NCI-H2171 treated with DMSO at 0.1 percent for 48 hours (cell line): ENCODE measurements at regions not wholly inside any gene's neighbourhood (a gene's known extent, or its start where the extent isn't known, plus 50 kb on each side); places are given as distances from the start of the nearest gene placed in this dataset.
"Not testable (repeated sequence)": the region's sequence is repeated elsewhere in the genome, so short reads cannot be mapped to it uniquely, and the experiment has no call there.

Experiments
- DNase-seq: peaks from one replicate; lab custom pipeline; 2025; lab: John Stamatoyannopoulos, UW

DNA sequence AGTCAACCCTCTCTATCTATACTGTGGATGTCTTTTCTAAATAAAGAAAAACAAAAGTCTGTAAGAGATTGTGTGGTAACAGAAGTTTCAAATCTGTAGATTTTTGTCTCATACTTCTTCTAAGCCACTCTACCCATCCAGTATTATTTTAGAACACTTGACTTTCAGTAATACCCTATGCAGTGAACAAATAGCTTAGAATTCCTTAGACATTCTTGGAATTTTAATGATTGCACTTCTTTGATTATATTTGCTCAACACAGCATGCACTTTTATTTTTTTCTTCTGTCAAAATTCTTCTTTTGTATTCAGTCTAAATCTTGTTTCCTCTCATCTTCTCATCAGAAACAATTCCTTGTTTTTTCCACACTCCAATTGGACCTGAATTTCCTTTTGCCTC is 1080.2 kb downstream of the SUCLG1 start:
- DNase-seq = no peak

DNA sequence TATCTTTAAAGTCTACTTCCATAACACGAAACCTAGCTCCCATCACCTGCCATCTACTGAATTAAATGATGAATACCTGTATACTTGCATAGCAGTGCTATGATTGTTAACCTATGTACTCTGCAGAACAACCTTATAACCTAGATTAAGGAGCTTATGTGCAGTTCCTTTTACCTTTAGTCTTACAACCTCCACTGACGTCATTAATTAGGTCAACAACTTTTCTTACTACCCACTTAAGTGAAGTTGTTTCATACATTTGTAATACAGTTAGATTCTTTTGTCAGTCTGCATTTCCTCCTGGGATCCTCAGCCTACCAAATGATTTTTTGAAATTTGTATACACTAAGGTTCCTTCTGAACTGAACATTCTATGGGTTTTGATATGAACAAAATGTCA is 1082.3 kb downstream of the SUCLG1 start:
- no peak for DNase-seq

DNA sequence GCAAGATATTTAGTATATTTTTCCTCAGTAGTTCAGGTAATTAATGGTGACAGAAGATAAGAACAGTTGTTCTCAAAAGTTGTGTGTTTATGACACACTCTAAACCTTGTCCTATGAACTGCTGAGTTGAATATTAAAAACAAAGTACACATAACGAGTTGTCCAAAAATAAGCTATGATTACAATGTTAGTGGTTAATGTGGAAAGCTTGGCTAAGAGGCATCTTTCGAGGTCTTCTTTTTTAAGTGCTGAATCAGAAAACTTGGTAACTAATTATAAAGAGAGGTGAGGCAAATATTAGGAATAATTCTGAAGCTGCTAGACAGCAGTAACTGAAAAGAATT is 1088.7 kb downstream of the SUCLG1 start:
- no peak for DNase-seq

DNA sequence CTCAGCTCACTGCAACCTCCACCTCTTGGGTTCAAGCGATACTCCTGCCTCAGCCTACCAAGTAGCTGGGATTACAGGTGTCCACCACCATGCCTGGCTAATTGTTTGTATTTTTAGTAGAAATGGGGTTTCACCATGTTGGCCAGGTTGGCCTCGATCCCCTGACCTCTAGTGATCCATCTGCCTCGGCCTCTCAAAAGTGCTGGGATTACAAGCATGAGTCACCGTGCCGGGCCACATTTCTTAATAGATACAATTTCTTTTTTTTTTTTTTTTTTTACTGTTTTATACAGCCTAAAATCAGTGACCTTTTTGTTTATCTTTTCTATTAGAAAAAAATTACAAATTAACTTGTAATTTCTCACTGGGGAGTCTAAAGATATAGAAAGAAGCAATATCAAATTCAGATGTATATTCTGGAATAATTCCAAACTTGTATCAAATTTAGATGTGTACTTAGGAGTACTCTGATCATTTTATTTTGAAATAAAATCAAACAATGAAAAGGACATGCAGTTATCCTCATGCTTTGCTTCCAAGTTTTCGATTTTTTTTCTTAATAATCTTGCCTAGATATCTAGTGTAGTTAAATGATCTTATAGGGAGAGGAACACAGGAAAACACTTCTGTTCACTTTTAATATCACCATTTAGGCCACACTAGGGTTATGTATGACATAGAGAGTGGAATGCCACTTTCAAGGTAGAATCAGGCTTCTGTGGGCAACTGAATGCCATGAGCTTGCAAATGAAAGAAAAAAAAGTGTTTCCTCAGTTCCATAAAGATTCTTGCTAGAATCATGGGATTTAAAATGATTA is 1089.3 kb downstream of the SUCLG1 start:
- DNase-seq = no peak

DNA sequence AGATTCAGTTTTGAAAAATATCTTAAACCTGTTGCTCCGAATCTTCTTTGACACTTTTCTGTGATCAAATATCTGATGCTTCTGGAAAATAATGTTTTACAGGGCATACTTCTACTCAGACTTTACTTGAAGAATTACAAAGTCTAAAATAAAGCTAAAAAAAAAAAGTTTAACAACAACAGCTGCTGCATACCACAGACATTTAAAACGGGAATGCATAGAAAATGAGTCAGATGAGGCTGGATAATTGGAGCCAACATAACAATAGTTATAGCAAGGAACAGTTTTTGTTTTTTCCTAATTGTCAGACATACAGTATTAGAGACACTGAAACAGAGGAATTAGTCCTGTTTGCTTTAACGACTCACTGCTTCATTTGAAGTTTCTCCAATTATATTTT is 1090.2 kb downstream of the SUCLG1 start:
- DNase-seq = no peak

DNA sequence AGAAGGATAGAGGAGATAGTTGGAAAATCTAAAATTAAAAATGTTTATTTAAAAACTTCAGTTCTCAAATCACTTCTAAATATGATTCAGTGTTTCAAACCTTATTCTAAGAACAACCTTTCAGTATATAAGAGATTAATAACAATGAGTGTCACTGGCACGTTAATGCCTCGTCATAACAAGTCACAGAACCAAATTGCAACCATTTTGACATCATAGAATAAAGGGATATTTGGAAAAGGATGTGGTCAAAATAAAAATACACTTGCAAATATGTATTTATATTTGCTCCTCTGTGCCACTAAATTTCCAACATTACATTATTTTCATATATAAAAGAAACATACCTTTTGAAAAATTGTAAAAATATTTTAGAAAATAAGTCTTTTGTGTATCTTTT is 1090.6 kb downstream of the SUCLG1 start:
- no peak for DNase-seq

DNA sequence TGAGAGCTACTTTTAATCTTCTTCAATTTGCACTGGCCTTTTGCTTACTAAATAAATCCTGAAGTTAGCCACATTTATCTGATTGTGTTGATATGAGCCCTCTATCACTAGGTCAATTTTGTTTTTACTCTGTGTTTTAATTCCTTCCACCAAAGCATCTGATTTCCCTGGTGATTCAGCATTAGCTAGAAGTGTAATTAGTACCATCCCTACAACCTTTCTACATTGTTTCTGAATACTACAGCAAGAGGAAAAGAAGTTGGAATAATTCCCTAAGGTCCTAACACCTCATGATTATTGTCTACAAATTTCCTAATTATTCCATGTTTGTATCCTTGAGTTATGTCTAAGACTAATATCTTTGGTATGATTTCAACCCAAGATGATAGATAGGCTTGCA is 1093.6 kb downstream of the SUCLG1 start:
- no peak for DNase-seq

DNA sequence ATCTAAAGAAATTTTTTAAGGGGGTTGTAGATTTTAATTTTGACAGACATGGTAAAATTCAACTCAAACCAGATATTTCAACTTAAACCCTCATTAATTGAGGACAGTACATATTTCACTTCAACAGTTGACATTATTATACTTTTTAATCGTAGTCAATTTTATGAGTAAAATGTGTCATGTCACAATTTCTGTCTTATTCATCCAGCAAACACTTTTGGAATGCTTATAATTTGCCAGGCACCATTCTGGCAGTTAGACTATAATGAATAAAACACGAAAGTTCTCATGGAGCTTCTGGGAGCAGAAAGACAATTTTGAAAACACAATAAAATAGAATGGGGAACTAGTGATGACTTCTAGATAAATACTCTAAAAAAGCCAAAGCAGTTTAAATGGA is 1094.8 kb downstream of the SUCLG1 start:
- no peak for DNase-seq

DNA sequence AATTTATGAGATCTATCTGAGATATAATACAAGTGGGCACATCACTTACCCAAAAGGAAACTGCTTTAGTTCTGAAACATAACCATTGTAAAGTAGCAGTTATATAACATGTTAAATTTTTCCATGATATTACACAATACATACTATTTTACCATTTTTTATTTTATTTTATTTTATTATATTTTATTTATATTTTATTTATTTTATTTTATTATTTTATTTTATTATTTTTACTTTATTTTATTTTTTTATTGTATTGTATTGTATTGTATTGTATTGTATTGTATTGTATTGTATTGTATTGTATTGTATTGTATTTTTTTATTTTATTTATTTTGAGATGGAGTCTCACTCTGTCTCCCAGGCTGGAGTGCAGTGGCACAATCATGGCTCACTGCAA is 1095.9 kb downstream of the SUCLG1 start:
- not testable (repeated sequence) for DNase-seq

DNA sequence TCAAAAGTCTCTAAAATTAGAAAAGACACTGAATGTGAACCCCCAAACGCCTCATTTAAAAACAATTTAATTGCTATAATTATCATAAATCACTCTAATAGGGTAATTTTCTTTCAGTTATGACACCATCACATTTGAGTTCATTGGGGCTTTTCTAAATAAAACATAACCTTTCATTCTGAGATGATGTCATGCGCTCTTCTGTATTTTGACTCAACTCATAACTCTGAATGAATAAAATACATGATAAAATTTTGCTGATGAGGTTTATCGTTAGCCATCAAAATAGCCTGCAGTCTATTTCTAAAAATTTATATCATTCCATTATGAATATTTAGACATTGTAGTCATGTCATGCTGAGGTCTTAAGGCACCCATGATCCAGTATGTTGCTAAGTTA is 1099.7 kb downstream of the SUCLG1 start:
- DNase-seq = no peak

DNA sequence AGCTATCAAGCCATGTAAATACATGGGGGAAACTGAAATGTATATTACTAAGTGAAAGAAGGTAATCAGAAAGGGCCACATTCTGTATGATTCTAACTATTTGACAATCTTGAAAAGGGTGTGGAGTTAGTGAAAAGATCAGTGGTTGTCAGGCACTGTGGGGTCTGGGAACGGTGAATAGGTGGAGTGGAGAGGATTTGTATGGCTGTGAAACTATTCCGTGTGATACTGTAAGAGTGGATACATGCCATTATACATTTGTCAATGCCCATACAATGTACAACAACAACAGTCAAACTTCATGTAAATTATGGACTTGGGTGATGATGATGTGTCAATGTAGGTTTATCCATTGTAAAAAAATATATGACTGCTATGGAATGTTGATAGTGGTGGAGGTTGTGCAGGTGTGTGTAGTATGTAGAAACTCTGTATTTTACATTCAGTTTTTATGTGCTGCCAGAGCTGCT is 1116.2 kb downstream of the SUCLG1 start:
- no peak for DNase-seq

DNA sequence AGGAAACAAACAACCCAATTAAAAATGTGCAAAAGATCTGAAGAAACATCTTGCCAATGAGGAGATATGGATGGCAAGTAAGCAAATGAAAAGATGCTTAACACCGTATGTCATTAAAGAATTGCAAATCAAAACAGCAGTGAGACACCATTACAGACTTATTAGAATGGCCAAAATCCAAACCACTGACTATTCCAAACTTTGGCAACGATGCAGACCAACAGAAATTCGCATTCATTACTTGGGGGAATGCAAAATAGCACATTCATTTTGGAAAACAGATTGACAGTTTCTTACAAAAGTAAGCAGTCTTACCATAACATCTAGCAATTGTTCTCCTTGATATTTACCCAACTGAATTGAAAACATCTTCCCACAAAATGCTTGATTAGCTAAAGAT is 1118.7 kb downstream of the SUCLG1 start:
- peak; percentile 2 for DNase-seq

DNA sequence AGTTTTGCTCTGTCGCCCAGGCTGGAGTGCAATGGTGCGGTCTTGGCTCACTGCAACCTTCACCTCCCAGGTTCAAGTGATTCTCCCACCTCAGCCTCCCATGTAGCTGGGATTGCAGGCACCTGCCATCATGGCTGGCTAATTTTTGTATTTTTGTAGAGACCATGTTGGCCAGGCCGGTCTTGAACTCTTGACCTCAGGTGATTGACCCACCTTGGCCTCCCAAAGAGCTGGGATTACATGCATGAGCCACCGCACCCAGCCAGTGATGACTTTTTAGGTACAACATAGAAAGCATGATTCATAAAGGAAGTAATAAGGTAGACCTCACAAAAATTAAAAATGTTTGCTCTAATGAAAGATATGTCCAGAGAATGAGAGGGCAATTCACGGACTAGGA is 1119.1 kb downstream of the SUCLG1 start:
- DNase-seq = not testable (repeated sequence)

DNA sequence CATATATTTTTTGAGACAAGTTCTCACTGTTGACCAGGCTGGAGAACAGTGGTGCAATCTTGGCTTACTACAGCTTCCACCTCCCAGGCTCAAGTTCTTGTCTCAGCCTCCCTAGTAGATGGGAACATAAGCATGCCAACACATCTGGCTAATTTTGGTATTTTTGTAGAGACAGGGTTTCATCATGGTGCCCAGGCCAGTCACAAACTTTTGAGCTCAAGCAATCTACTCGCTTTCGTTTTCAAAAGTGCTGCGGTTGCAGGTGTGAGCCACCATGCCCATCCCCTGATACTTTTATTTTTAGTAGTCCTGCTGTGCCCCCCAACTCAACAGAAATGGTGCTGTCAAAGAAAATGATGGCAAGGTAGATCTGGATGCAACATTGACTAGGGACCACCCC is 1127.3 kb downstream of the SUCLG1 start:
- no peak for DNase-seq

DNA sequence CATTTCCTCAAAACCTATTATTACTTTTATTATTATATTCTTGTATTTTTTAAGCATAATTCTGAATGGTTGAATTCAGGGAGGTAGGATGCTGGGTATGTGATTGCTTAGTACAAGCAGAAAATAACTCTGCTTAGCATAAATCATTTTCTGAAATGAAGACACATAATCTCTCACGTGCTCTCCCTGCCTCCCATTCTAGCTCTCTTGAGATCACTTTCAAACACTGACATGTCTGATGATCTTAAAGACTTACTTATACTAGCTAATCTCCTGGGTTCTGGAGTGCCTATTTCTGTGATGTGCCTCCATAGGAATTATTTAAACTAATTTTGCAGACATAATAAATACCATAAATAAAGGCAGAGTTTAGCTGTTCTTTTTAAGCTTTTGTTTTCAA is 1136.0 kb downstream of the SUCLG1 start:
- DNase-seq = no peak

DNA sequence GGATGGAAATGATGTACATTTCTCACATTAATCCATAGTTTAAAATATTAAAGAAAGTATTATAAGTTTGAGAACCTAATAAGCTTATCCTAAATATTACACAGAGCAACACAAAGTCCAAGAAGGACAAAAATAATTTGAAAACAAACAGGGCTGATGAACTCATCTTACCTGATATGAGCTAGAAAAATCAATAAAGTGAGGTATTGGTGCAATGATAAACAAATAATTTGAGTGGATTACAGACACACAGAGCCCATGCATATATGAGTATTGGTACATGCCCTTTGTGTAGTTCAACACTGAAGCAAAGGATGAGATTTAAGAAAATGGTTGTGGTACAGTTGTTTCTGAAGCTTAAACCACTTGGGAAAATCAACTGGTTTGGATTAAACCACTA is 1139.0 kb downstream of the SUCLG1 start:
- DNase-seq = no peak

DNA sequence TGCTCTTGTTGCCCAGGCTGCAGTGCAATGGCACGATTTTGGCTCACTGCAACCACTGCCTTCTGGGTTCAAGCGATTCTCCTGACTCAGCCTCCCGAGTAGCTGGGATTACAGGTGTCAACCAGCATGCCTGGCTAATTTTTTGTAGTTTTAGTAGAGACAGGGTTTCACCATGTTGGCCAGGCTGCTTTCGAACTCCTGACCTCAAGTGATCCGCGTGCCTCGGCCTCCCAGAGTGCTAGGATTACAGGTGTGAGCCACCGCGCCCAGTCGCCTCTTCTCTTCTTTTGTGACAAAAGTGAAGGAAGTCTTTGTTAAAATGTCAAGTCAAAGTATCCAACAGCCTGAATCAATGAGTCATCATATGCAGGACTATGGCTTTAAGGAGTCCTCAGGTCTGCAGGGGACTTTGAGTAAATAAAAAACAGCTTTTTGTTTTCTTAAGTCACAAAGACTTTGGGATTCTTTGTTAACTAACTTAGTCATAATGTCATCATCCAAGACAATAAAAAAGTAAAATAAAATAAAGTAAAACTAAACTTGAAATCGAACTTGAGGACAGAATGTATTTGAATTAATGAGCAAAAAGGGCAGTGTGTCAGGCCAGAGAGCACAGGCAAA is 1153.2 kb downstream of the SUCLG1 start:
- DNase-seq = no peak

DNA sequence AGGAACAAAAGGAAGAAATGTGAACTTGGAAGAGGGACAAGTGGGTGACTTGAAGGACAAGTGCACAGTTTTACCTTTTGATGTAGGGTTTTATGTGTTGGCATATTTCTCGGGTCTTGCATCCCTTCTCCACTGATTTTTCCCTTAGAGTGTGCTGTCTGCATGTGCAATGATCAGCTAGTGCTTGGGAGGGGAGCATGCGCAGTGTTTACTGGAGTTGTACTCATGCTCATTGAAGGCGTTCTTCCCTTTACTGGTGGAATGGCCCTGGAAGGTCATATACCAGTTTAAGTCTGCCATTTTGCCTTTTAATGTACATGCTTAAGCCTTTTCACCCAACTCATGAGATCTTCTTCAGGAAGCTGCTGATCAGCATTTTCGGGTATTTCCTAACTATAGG is 1168.0 kb downstream of the SUCLG1 start:
- no peak for DNase-seq

DNA sequence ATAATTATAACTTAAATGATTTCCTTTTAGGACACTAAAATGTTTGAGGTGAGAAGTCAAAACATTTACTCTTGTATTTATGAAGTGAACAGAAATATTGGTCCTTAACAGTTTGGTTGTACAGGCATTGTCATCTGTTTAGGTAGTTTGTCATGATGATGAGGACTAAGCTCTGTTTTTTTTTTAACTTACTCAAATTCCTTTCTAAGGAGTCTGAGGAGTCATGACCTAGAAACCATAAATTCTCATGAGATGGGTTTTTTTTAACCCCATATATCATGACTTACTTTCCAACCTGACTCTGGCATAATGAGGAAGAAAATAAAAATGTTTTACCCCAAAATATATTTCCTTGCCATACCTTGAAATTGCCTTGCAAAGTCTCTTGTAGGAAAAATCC is 1176.2 kb downstream of the SUCLG1 start:
- DNase-seq = no peak

DNA sequence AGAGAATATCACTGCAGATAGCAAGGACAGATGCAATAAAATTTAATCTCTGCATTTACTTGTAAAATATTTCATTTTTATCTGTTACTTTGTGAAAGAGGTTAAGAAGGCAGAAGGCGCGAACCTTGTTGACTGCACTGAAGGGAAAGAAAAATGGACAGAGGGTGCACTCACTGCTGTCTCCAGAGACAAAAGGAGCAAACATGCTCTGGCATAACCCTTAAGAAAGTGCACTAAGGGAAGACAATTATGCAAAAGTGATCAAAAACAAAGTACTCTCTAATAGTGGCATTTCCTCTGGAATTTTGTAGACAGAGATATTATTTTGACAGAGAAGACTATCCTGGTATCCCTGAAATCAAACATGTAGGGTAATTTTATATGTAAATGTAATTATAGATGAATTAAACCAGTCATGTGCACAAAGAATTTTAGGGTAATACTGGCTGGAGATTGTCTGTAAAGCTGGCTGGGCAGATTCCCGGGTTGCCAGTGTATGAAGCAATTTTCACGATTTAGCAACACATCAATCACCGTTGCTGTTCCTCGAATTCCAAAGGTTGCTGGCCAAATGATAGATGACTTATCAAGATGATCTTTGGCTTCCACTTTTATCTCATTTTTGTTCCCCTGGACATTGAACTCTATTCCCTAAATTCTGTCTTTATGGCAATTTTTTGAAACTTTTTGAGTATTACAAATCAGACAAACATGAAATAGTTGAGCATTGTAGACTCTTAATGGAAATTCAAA is 1176.9 kb downstream of the SUCLG1 start:
- no peak for DNase-seq

DNA sequence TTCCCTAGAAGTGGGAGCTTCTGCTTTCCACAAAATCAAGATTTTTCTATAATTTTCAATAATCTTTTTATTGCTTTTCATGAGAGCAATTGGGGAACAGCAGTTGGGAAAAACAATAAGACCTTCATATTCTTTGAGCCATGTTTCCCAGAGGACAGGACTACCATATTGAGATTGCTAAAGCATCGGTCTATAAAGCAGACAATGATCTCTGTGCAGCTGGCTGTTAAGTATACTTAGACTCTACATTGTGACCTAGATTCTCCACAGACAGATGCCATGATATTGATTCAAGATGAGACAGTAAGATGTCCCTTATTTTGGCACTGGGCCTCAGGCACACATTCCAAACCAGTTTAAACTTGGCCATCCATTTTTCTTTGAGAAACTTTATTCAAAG is 1178.7 kb downstream of the SUCLG1 start:
- DNase-seq = no peak

DNA sequence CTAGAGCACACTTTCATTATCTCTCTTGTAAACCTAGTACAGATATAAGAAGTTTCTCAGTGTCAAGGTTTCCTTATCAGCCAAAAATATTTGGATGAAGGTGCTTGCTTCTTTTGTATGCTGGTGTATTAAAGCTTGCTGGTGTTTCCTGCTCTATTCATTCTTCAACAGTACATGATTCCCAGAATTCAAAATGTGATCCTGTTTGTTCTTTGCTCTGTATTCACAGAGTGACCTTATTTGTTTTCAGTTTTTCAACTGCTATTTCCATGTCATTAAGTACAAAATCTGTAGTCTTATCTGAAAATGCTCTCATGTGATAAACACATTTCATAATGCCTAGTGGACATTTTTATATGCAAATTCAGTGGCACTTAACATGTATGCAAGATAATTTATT is 1185.8 kb downstream of the SUCLG1 start:
- no peak for DNase-seq

DNA sequence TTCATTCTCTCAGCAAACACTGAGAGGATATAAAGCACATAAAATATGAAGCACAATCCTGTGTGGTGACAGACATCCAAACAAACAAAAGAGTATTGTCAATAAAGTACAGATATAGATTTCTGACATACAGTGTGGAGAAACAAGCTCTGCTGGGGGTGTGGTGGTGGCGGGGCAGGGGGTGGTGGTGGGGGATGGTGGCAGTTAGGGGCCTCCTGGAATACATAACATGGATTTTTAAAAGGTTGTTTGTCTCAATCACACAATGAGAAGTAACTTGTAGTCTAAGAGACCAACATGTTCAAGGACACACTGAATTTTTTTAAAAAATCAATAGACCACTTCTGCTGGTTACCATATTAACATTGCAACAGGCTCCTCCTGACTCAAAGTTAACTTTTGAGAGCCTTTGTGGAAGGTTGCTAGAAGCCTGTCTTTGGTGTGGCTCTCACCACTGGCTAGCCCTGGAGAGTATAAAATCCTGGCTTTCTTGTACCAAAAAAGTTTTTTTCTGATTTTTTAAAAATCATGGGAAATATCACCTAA is 1197.4 kb downstream of the SUCLG1 start:
- no peak for DNase-seq
